CD8-positive, alpha-beta memory T cell (primary cell): ENCODE measurements at regions not wholly inside any gene's neighbourhood (a gene's known extent, or its start where the extent isn't known, plus 50 kb on each side); places are given as distances from the start of the nearest gene placed in this dataset.

ENCODE experiments used
- CTCF ChIA-PET: fragments of 350-600 bp; sonication (Branson Sonifier 250); formaldehyde crosslinking; loops from one replicate; lab custom pipeline; 2021; ENCODE audit warnings: antibody characterized with exemption; lab: Charles Lee
- POLR2A ChIA-PET: fragments of 350-600 bp; sonication (Branson Sonifier 250); formaldehyde crosslinking; loops from one replicate; lab custom pipeline; 2021; ENCODE audit warnings: antibody characterized with exemption; lab: Charles Lee
- DNase-seq, 5 donors: peaks; one replicate each; pipeline versions ENCODE4 v3.0.0 to v3.0.0-alpha.2; 2020 to 2022; ENCODE audit warnings: mixed read lengths in 1 of 5
- H3K27ac ChIP-seq: one replicate; pipeline ENCODE4 v1.7.0; 2013; ENCODE audit warnings: low read depth, mild to moderate bottlenecking, low read length, moderate library complexity
- H3K27me3 ChIP-seq: 2 replicates; pipeline ENCODE4 v1.7.0; 2013; ENCODE audit warnings: low read length, mild to moderate bottlenecking; ENCODE audit not compliant: insufficient read depth, poor library complexity, severe bottlenecking
- H3K36me3 ChIP-seq: 2 replicates; pipeline ENCODE4 v1.7.0; 2013; ENCODE audit warnings: mild to moderate bottlenecking, low read length, moderate library complexity; ENCODE audit not compliant: insufficient read depth
- H3K4me1 ChIP-seq: 2 replicates; pipeline ENCODE4 v1.7.0; 2013; ENCODE audit warnings: mild to moderate bottlenecking, low read length, moderate library complexity; ENCODE audit not compliant: insufficient read depth
- H3K4me3 ChIP-seq: 2 replicates; pipeline ENCODE4 v1.7.0; 2013; ENCODE audit warnings: mild to moderate bottlenecking, low read length
- H3K9me3 ChIP-seq: 2 replicates; pipeline ENCODE4 v1.7.0; 2013; ENCODE audit warnings: mild to moderate bottlenecking, low read length
- H3K27ac Mint-ChIP-seq, 8 donors: one replicate each; pipeline ENCODE4 v1.8.0; 2020 to 2021; ENCODE audit warnings: mixed read lengths in 8 of 8, mild to moderate bottlenecking in 6 of 8, inconsistent platforms in 3 of 8, moderate library complexity in 3 of 8
- H3K27me3 Mint-ChIP-seq, 2 donors: one replicate each; pipeline ENCODE4 v1.8.0; 2020 to 2021; ENCODE audit warnings: mixed read lengths in 2 of 2, mild to moderate bottlenecking in 1 of 2, moderate library complexity in 1 of 2
- H3K36me3 Mint-ChIP-seq, 3 donors: one replicate each; pipeline ENCODE4 v1.8.0; 2020 to 2021; ENCODE audit warnings: mixed read lengths in 3 of 3, inconsistent platforms in 1 of 3, mild to moderate bottlenecking in 1 of 3
- H3K4me1 Mint-ChIP-seq, 3 donors: one replicate each; pipeline ENCODE4 v1.8.0; 2020 to 2021; ENCODE audit warnings: mixed read lengths in 3 of 3, inconsistent platforms in 1 of 3, mild to moderate bottlenecking in 1 of 3
- H3K4me3 Mint-ChIP-seq, 7 donors: one replicate each; pipeline ENCODE4 v1.8.0; 2020 to 2021; ENCODE audit warnings: mixed read lengths in 7 of 7, mild to moderate bottlenecking in 6 of 7, moderate library complexity in 4 of 7, inconsistent platforms in 2 of 7
- H3K9me3 Mint-ChIP-seq, 5 donors: one replicate each; pipeline ENCODE4 v1.8.0; 2020 to 2022; ENCODE audit warnings: mixed read lengths in 5 of 5, mild to moderate bottlenecking in 3 of 5, moderate library complexity in 2 of 5, inconsistent platforms in 1 of 5

DNA sequence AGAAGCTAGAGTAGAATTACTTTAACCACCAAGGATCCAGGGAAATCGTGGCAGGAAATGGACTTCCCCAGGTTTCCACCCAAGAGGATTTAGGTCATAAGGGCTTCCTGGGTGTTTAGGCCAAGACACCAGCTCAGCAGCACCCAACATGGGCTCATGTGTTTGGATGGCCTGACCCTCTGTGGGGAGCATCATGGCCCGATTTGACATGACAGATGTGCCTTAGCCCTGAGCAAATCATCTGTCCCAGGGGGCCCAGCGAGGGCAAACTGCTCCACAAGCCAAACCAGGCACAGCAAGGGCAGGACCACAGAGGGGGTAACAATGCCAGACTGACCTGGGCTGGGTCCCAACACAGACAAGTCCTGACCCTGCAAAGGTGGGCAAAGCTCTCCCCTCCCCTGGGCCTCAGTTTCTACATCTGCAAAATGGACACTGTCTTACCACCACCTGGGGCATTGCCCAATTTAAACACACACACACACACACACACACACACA lies 232.8 kb downstream of the MATN1 start:
- DNase-seq, result peak in 1 of 5 donors; percentile 8
- Histone ChIP-seq H3K36me3 (no peaks in the 10 kb centered on the region), H3K4me1 (no peaks in the 10 kb centered on the region), H3K27ac (no peak overlapping the region), H3K9me3 (no peaks in the 10 kb centered on the region), H3K4me3 (no peak overlapping the region), H3K27me3 (no peaks in the 10 kb centered on the region)
- Mint-ChIP-seq H3K4me1 (no peaks in the 10 kb centered on the region), H3K27me3 (peaks cover 8 to 11% of the 10 kb centered on the region in 2 donors), H3K36me3 (no peaks in the 10 kb centered on the region), H3K27ac (no peak overlapping the region), H3K9me3 (peaks cover 0 to 3% (median 0%) of the 10 kb centered on the region in 5 donors), H3K4me3 (no peak overlapping the region)
- ChIA-PET POLR2A (no interaction called here), CTCF (no interaction called here)

DNA sequence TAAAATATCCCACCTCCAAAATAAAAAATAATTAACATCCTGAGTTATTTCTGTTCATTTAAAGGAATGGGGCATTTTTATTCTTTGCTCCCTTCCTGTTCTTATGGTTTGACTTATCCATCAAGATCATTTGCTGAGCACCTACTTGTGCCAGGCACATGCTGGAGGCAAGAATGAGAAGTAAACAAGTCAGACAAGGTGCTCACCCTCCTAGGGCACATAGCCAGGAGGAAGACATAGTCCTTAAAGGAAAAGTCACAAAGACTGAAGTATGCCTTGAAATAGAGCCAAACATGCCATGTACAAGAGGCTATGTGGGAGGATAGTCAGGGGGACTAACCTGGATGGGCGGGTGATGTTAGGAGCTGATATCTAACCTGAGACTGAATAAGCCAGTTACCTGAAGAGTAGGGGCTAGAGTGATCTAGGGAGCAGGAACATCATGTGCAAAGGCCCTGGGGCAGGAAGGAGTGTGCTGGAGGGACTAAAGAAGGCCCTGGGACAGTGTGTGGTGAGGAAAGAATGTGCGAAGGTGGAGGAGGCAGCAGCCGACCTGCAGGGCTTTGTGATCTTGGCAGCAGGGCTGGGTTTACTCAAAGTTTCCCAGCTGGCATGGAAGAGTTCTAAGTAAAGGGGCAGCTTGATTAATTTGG lies 233.5 kb downstream of the MATN1 start:
- Mint-ChIP-seq H3K27ac (no peak overlapping the region), H3K27me3 (peaks cover 12 to 14% of the 10 kb centered on the region in 2 donors), H3K9me3 (peaks cover 0 to 2% (median under 1%) of the 10 kb centered on the region in 5 donors), H3K4me3 (no peak overlapping the region), H3K4me1 (no peaks in the 10 kb centered on the region), H3K36me3 (no peaks in the 10 kb centered on the region)
- no peak overlapping the region for H3K27ac ChIP-seq
- no peaks in the 10 kb centered on the region for H3K4me1 ChIP-seq
- H3K36me3 ChIP-seq, result no peaks in the 10 kb centered on the region
- ChIA-PET CTCF (no interaction called here), POLR2A (no interaction called here)
- DNase-seq, result no peak
- H3K4me3 ChIP-seq, result no peak overlapping the region
- H3K27me3 ChIP-seq, result no peaks in the 10 kb centered on the region
- H3K9me3 ChIP-seq, result no peaks in the 10 kb centered on the region

DNA sequence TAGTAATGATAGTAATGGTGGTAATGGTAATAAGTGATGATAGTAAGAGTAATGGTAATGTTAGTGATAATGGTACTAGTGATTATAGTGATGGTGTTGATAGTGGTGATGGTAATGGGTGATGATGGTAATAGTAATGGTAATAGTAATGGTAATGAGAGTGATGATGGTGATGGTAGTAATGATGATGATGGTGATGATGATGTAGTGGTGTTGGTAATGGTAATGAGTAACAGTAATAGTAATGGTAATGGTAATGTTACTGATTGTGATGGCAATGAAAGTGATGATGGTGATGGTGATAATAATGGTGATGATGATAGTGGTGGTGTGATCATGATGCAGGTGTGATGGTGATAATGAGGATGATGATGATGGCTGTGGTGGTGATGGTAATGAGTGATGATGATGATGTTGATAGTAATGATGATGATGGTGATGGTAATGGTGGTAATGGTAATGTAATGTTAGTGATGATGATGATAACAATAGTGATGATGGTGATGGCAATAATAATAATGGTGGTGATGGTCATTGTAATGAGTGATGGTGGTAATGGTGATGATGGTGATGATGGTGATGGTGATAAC lies 235.0 kb downstream of the MATN1 start:
- Histone ChIP-seq H3K27ac (no peak overlapping the region), H3K4me3 (no peak overlapping the region), H3K27me3 (no peaks in the 10 kb centered on the region), H3K9me3 (no peaks in the 10 kb centered on the region), H3K4me1 (no peaks in the 10 kb centered on the region), H3K36me3 (no peaks in the 10 kb centered on the region)
- CTCF ChIA-PET, result no interaction called here
- no peak for DNase-seq
- Mint-ChIP-seq H3K4me1 (no peaks in the 10 kb centered on the region), H3K9me3 (peaks cover 0 to 8% (median 2%) of the 10 kb centered on the region in 5 donors), H3K4me3 (no peak overlapping the region), H3K27me3 (peaks cover 18 to 20% of the 10 kb centered on the region in 2 donors), H3K27ac (no peak overlapping the region), H3K36me3 (peaks cover 0 to 1% (median 0%) of the 10 kb centered on the region in 3 donors)
- POLR2A ChIA-PET, result no interaction called here

DNA sequence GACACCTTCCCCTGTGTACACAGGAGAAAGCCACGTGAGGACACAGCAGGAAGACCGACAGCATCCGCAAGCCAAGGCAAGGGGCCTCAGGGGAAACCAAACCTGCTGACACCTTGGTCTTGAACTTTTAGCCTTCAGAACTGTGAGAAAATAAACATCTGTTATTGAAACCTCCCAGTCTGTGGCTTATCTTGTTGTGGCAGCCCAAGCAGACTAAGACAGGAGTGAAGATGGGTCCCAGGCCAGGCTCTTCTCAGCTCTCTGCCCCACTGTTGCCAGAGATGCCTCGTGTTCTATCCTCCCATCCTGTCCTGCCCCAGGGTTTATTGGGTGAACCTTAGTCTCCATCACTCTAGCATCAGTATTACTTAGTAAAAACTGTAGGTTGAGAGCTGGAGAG lies 236.3 kb downstream of the MATN1 start:
- no peak overlapping the region for H3K4me3 Mint-ChIP-seq
- H3K9me3 ChIP-seq, result no peaks in the 10 kb centered on the region
- peaks cover 18 to 21% of the 10 kb centered on the region in 2 donors for H3K27me3 Mint-ChIP-seq
- no peak for DNase-seq
- H3K4me1 Mint-ChIP-seq, result no peaks in the 10 kb centered on the region
- H3K4me3 ChIP-seq, result no peak overlapping the region
- no peaks in the 10 kb centered on the region for H3K4me1 ChIP-seq
- H3K36me3 Mint-ChIP-seq, result peaks cover 0 to 4% (median 0%) of the 10 kb centered on the region in 3 donors
- peaks cover under 1 to 19% (median 13%) of the 10 kb centered on the region in 5 donors for H3K9me3 Mint-ChIP-seq
- no peaks in the 10 kb centered on the region for H3K36me3 ChIP-seq
- H3K27me3 ChIP-seq, result no peaks in the 10 kb centered on the region
- ChIA-PET POLR2A (no interaction called here), CTCF (no interaction called here)
- no peak overlapping the region for H3K27ac ChIP-seq
- no peak overlapping the region for H3K27ac Mint-ChIP-seq

DNA sequence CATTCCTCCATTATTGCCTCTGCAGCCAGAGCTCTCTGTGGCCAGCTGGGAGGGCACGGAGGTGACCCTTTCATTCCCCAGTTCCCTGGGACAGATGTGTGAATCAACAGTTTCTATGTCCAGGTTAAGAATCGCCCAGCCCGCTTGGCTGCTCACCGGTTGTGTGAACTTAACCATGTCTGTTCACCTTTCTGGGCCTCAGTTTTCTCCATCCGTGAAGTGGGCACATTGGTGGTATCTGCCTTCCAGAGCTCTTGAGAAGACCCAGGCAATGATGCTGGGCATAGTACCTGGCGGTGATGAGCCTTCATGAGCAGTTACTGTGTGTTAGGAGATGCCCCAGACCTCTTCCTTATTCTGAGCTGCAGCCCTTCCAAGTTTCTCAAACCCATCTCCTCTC lies 238.3 kb downstream of the MATN1 start:
- POLR2A ChIA-PET, result no interaction called here
- Mint-ChIP-seq H3K4me1 (no peaks in the 10 kb centered on the region), H3K27ac (peak overlapping the region in 1 of 8 donors; percentile 88), H3K4me3 (no peak overlapping the region), H3K9me3 (peaks cover 3 to 36% (median 28%) of the 10 kb centered on the region in 5 donors), H3K36me3 (peaks cover 0 to 6% (median 0%) of the 10 kb centered on the region in 3 donors), H3K27me3 (peaks cover 18 to 24% of the 10 kb centered on the region in 2 donors)
- H3K4me3 ChIP-seq, result no peak overlapping the region
- no peaks in the 10 kb centered on the region for H3K4me1 ChIP-seq
- no peaks in the 10 kb centered on the region for H3K36me3 ChIP-seq
- H3K9me3 ChIP-seq, result no peaks in the 10 kb centered on the region
- DNase-seq, result no peak
- CTCF ChIA-PET, result no interaction called here
- no peaks in the 10 kb centered on the region for H3K27me3 ChIP-seq
- no peak overlapping the region for H3K27ac ChIP-seq

DNA sequence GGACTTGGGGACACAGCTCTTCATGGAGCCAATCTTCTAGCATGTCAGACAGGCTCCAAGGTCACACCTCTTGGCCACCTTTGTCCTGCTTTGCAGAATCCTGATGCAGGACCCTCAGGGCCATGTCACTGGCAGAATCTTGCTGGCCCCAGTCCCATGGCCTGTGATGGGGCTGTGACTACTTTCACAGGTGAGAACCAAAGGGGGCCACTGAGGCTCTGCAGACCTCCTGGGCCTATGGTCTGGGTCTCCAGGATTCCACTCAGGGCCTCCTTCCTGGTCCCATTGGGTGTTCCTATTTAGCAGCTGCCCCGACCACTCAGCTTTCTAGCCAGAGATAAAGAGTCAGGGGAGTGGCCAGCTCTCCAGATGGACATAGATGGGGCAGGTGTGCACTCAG lies 238.7 kb downstream of the MATN1 start:
- POLR2A ChIA-PET, result no interaction called here
- Mint-ChIP-seq H3K4me3 (no peak overlapping the region), H3K9me3 (peaks cover 3 to 36% (median 28%) of the 10 kb centered on the region in 5 donors), H3K27ac (no peak overlapping the region), H3K36me3 (peaks cover 0 to 6% (median 0%) of the 10 kb centered on the region in 3 donors), H3K27me3 (peaks cover 17 to 21% of the 10 kb centered on the region in 2 donors), H3K4me1 (no peaks in the 10 kb centered on the region)
- H3K9me3 ChIP-seq, result no peaks in the 10 kb centered on the region
- no peaks in the 10 kb centered on the region for H3K27me3 ChIP-seq
- no peak for DNase-seq
- CTCF ChIA-PET, result no interaction called here
- no peaks in the 10 kb centered on the region for H3K4me1 ChIP-seq
- no peaks in the 10 kb centered on the region for H3K36me3 ChIP-seq
- H3K27ac ChIP-seq, result no peak overlapping the region
- no peak overlapping the region for H3K4me3 ChIP-seq

DNA sequence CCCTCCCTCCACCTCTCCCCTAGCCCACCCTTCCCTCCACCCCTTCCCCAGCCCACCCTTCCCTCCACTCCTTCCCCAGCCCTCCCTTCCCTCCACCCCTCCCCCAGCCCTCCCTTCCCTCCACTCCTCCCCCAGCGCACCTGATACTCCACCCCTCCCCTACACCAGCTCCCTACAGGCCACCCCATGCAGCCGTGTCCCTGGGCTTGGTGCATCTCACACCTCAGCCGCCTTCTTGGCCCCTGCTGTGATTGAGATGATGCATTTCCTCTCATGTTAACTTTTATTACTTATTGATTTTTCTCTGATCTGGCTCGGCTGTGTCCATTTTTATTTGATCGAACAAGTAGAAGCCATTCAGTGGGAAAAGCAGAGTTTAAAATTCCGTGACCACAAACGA lies 243.8 kb downstream of the MATN1 start:
- H3K27ac Mint-ChIP-seq, result no peak overlapping the region
- DNase-seq, result no peak
- no peaks in the 10 kb centered on the region for H3K27me3 ChIP-seq
- no peaks in the 10 kb centered on the region for H3K36me3 ChIP-seq
- H3K4me3 ChIP-seq, result no peak overlapping the region
- ChIA-PET CTCF (no interaction called here), POLR2A (no interaction called here)
- peaks cover 15 to 20% of the 10 kb centered on the region in 2 donors for H3K27me3 Mint-ChIP-seq
- no peak overlapping the region for H3K4me3 Mint-ChIP-seq
- H3K4me1 Mint-ChIP-seq, result no peaks in the 10 kb centered on the region
- peaks cover 0 to 6% (median 0%) of the 10 kb centered on the region in 3 donors for H3K36me3 Mint-ChIP-seq
- H3K27ac ChIP-seq, result no peak overlapping the region
- H3K9me3 Mint-ChIP-seq, result peaks cover 3 to 38% (median 28%) of the 10 kb centered on the region in 5 donors
- H3K4me1 ChIP-seq, result no peaks in the 10 kb centered on the region
- H3K9me3 ChIP-seq, result no peaks in the 10 kb centered on the region

DNA sequence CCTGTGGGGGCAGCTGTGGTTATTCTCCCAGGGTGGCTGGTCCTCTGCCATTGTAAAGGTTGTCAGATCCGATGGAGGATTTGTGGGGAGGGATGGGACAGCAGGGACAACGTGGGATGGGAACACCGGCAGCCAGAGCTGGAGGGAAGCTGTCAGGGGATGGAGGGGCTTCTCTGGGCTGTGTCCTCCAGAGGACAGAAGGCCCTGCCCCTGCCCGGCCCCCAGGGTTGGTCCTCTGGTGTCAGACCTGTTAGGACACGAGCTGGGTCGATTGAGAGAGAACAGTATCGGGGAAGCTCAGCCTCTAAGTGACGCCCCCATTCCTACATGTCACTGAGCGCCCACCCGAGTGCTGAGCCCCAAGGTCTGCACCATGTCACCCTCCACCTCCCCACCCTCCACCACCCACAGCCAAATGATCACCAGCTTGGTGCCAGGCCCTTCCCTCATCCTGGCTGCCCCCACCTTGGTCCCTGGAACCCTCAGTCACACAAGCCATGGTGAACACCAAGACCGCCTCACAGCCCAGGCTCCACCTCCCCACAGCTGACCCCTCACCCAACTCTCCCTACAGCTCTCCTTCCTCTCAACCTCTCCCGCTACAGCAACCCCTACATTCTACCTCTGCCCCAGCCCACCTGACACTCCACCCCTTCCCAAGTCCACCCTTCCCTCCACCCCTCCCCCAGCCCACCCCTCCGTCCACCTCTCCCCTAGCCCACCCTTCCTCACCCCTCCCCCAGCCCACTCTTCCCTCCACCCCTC lies 244.4 kb downstream of the MATN1 start:
- H3K27ac Mint-ChIP-seq, result no peak overlapping the region
- H3K4me3 Mint-ChIP-seq, result no peak overlapping the region
- Histone ChIP-seq H3K4me1 (no peaks in the 10 kb centered on the region), H3K27me3 (no peaks in the 10 kb centered on the region), H3K4me3 (no peak overlapping the region), H3K36me3 (no peaks in the 10 kb centered on the region), H3K27ac (no peak overlapping the region), H3K9me3 (no peaks in the 10 kb centered on the region)
- CTCF ChIA-PET, result no interaction called here
- peaks cover 3 to 36% (median 28%) of the 10 kb centered on the region in 5 donors for H3K9me3 Mint-ChIP-seq
- no peaks in the 10 kb centered on the region for H3K4me1 Mint-ChIP-seq
- H3K36me3 Mint-ChIP-seq, result peaks cover 0 to 6% (median 0%) of the 10 kb centered on the region in 3 donors
- POLR2A ChIA-PET, result no interaction called here
- no peak for DNase-seq
- peaks cover 12 to 18% of the 10 kb centered on the region in 2 donors for H3K27me3 Mint-ChIP-seq
